PC-3 (cell line): ENCODE measurements at regions not wholly inside any gene's neighbourhood (a gene's known extent, or its start where the extent isn't known, plus 50 kb on each side); places are given as distances from the start of the nearest gene placed in this dataset.

Source experiments
- CTCF ChIP-seq: fragments of 300-600 bp; sonication (generic); conservative IDR thresholded peaks from 2 replicates; pipeline ENCODE4 v1.5.1; 2017; ENCODE audit warnings: antibody characterized with exemption, low read depth, mild to moderate bottlenecking, low read length
- EZH2 ChIP-seq: fragments of 300-600 bp; sonication (generic); IDR thresholded peaks from one replicate; pipeline ENCODE4 v1.6.1; 2017; ENCODE audit warnings: antibody characterized with exemption, mild to moderate bottlenecking, low read length; ENCODE audit not compliant: unreplicated experiment
- EZH2phosphoT487 ChIP-seq: fragments of 300-600 bp; sonication (generic); IDR thresholded peaks from 2 replicates; pipeline ENCODE4 v1.6.1; 2018; ENCODE audit warnings: mild to moderate bottlenecking, antibody characterized with exemption, low read length, borderline replicate concordance

- no peak for TF ChIP-seq CTCF
- no peak for TF ChIP-seq EZH2
- TF ChIP-seq EZH2phosphoT487 = no peak
These were observed 365.9 kb upstream of the NOVA1 start for GRCh38 chr14:26963711-26964110.
